Neural cell (in vitro differentiated cells): ENCODE measurements at regions not wholly inside any gene's neighbourhood (a gene's known extent, or its start where the extent isn't known, plus 50 kb on each side); places are given as distances from the start of the nearest gene placed in this dataset.

Source experiments
- H2AFZ ChIP-seq: fragments of 200-600, 300-800 bp; sonication (generic), shearing (Covaris generic); 2 replicates; pipeline ENCODE4 v1.6.0; 2014; ENCODE audit warnings: low read depth, mild to moderate bottlenecking, antibody characterized with exemption, low read length, moderate library complexity
- H3F3A ChIP-seq: fragments of 200-600 bp; shearing (Covaris generic); 2 replicates; pipeline ENCODE4 v1.6.1; 2016; ENCODE audit warnings: mild to moderate bottlenecking, moderate library complexity, mixed read lengths, antibody characterized with exemption, low read length; ENCODE audit not compliant: insufficient read depth, poor library complexity, severe bottlenecking
- H3K27ac ChIP-seq: fragments of 200-600, 300-800 bp; sonication (generic), shearing (Covaris generic); 2 replicates; pipeline ENCODE4 v1.5.1; 2014; ENCODE audit warnings: mild to moderate bottlenecking, low read length, moderate library complexity
- H3K27me3 ChIP-seq: fragments of 300-800, 200-600 bp; sonication (generic), shearing (Covaris generic); 2 replicates; pipeline ENCODE4 v1.6.0; 2014; ENCODE audit warnings: mild to moderate bottlenecking, low read depth, low read length, moderate library complexity; ENCODE audit not compliant: insufficient read depth
- H3K36me3 ChIP-seq: fragments of 300-800, 200-600 bp; sonication (generic), shearing (Covaris generic); 2 replicates; pipeline ENCODE4 v1.5.1; 2014; ENCODE audit warnings: mild to moderate bottlenecking, antibody characterized with exemption, low read length, moderate library complexity; ENCODE audit not compliant: insufficient read depth
- H3K4me2 ChIP-seq: fragments of 300-800, 200-600 bp; sonication (generic), shearing (Covaris generic); 2 replicates; pipeline ENCODE4 v1.6.0; 2014; ENCODE audit warnings: mild to moderate bottlenecking, low read length
- H3K4me3 ChIP-seq: fragments of 300-800, 200-600 bp; sonication (generic), shearing (Covaris generic); 2 replicates; pipeline ENCODE4 v1.5.1; 2014; ENCODE audit warnings: mild to moderate bottlenecking, low read length, moderate library complexity
- H3K79me2 ChIP-seq: fragments of 200-600 bp; shearing (Covaris generic); replicated peaks from 2 replicates; pipeline ENCODE4 v1.6.0; 2014; ENCODE audit warnings: mild to moderate bottlenecking, low read length, moderate library complexity; ENCODE audit not compliant: insufficient read depth
- H3K9ac ChIP-seq: fragments of 300-800, 200-600 bp; sonication (generic), shearing (Covaris generic); 2 replicates; pipeline ENCODE4 v1.6.1; 2016; ENCODE audit warnings: mild to moderate bottlenecking, low read length, mixed read lengths
- H3K9me2 ChIP-seq: fragments of 200-600 bp; shearing (Covaris generic); 2 replicates; pipeline ENCODE4 v1.6.1; 2016; ENCODE audit warnings: mild to moderate bottlenecking, low read length, mixed read lengths; ENCODE audit not compliant: insufficient read depth
- H3K9me3 ChIP-seq: fragments of 200-600, 300-800 bp; sonication (generic), shearing (Covaris generic); 2 replicates; pipeline ENCODE4 v1.6.1; 2016; ENCODE audit warnings: mild to moderate bottlenecking, mixed run types, low read length, moderate library complexity, mixed read lengths
- H4K20me1 ChIP-seq: fragments of 200-600 bp; shearing (Covaris generic); 2 replicates; pipeline ENCODE4 v1.6.1; 2016; ENCODE audit warnings: mild to moderate bottlenecking, mixed run types; ENCODE audit not compliant: insufficient read depth
- EP300 ChIP-seq: fragments of 450-650 bp; conservative IDR thresholded peaks from 2 replicates; pipeline ENCODE4 v1.6.1; 2014; ENCODE audit warnings: antibody characterized with exemption, mild to moderate bottlenecking, moderate library complexity; ENCODE audit not compliant: poor library complexity, severe bottlenecking
- EZH2 ChIP-seq: fragments of 200-600, 300-800 bp; shearing (Covaris generic), sonication (generic); IDR thresholded peaks from 2 replicates; pipeline ENCODE4 v1.6.1; 2014; ENCODE audit warnings: antibody characterized with exemption, low read length, borderline replicate concordance, mild to moderate bottlenecking; ENCODE audit not compliant: insufficient read depth, poor library complexity, severe bottlenecking
- MXI1 ChIP-seq: fragments of 450-650 bp; conservative IDR thresholded peaks from 2 replicates; pipeline ENCODE4 v1.6.1; 2014; ENCODE audit warnings: antibody characterized with exemption, mild to moderate bottlenecking; ENCODE audit not compliant: poor library complexity, severe bottlenecking
- POLR2AphosphoS5 ChIP-seq: IDR thresholded peaks from 2 replicates; pipeline ENCODE4 v1.6.1; 2012
- RAD21 ChIP-seq: fragments of 450-650 bp; conservative IDR thresholded peaks from 2 replicates; pipeline ENCODE4 v1.6.1; 2014; ENCODE audit warnings: antibody characterized with exemption, mild to moderate bottlenecking, moderate library complexity
- SMC3 ChIP-seq: fragments of 450-650 bp; conservative IDR thresholded peaks from 2 replicates; pipeline ENCODE4 v1.6.1; 2014; ENCODE audit warnings: antibody characterized with exemption, mild to moderate bottlenecking, moderate library complexity; ENCODE audit not compliant: poor library complexity
- TAF1 ChIP-seq: IDR thresholded peaks from 2 replicates; pipeline ENCODE4 v1.6.1; 2012; ENCODE audit warnings: low read depth
- TF ChIP-seq, protein P1 (sequence below): IDR thresholded peaks from 2 replicates; pipeline ENCODE4 v1.6.1; 2012; ENCODE audit warnings: borderline replicate concordance
- TF ChIP-seq, protein P2 (sequence below): fragments of 450-650 bp; IDR thresholded peaks from 2 replicates; pipeline ENCODE4 v1.5.1; 2014; ENCODE audit warnings: antibody characterized with exemption, mild to moderate bottlenecking, moderate library complexity; ENCODE audit not compliant: poor library complexity, severe bottlenecking

DNA sequence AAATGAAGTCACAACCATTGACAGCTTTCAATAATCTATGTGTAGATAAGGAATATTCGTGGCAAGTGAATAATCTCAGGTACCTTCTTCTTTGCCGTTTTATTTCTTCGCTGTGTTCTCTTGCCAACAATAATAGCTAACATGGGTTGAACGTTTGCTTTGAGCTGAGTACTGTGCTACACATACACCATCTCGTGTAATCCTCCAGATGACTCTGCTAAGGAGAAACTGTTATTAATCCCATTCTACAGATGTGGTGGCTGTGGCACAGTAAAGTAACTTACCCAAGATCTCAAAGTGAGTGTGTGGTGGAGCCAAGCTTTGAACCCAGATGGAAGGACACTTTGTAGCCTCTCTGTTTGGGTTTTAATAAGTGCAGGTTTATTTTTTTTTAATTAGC lies 179.7 kb downstream of the C9orf152 start:
- Histone ChIP-seq H3K79me2 (no peaks in the 10 kb centered on the region), H3K4me2 (no peak overlapping the region), H3K27ac (no peak overlapping the region), H3K27me3 (no peaks in the 10 kb centered on the region), H3K36me3 (no peaks in the 10 kb centered on the region), H4K20me1 (no peaks in the 10 kb centered on the region), H3K4me3 (no peak overlapping the region), H3K9me2 (no peaks in the 10 kb centered on the region), H3K9ac (no peak overlapping the region), H2AFZ (no peak overlapping the region), H3K9me3 (no peaks in the 10 kb centered on the region), H3F3A (no peaks in the 10 kb centered on the region)
- TF ChIP-seq EP300: no peak
- TF ChIP-seq, protein P1, sequence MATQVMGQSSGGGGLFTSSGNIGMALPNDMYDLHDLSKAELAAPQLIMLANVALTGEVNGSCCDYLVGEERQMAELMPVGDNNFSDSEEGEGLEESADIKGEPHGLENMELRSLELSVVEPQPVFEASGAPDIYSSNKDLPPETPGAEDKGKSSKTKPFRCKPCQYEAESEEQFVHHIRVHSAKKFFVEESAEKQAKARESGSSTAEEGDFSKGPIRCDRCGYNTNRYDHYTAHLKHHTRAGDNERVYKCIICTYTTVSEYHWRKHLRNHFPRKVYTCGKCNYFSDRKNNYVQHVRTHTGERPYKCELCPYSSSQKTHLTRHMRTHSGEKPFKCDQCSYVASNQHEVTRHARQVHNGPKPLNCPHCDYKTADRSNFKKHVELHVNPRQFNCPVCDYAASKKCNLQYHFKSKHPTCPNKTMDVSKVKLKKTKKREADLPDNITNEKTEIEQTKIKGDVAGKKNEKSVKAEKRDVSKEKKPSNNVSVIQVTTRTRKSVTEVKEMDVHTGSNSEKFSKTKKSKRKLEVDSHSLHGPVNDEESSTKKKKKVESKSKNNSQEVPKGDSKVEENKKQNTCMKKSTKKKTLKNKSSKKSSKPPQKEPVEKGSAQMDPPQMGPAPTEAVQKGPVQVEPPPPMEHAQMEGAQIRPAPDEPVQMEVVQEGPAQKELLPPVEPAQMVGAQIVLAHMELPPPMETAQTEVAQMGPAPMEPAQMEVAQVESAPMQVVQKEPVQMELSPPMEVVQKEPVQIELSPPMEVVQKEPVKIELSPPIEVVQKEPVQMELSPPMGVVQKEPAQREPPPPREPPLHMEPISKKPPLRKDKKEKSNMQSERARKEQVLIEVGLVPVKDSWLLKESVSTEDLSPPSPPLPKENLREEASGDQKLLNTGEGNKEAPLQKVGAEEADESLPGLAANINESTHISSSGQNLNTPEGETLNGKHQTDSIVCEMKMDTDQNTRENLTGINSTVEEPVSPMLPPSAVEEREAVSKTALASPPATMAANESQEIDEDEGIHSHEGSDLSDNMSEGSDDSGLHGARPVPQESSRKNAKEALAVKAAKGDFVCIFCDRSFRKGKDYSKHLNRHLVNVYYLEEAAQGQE: no peak
- TF ChIP-seq, protein P2, sequence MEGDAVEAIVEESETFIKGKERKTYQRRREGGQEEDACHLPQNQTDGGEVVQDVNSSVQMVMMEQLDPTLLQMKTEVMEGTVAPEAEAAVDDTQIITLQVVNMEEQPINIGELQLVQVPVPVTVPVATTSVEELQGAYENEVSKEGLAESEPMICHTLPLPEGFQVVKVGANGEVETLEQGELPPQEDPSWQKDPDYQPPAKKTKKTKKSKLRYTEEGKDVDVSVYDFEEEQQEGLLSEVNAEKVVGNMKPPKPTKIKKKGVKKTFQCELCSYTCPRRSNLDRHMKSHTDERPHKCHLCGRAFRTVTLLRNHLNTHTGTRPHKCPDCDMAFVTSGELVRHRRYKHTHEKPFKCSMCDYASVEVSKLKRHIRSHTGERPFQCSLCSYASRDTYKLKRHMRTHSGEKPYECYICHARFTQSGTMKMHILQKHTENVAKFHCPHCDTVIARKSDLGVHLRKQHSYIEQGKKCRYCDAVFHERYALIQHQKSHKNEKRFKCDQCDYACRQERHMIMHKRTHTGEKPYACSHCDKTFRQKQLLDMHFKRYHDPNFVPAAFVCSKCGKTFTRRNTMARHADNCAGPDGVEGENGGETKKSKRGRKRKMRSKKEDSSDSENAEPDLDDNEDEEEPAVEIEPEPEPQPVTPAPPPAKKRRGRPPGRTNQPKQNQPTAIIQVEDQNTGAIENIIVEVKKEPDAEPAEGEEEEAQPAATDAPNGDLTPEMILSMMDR: no peak

DNA sequence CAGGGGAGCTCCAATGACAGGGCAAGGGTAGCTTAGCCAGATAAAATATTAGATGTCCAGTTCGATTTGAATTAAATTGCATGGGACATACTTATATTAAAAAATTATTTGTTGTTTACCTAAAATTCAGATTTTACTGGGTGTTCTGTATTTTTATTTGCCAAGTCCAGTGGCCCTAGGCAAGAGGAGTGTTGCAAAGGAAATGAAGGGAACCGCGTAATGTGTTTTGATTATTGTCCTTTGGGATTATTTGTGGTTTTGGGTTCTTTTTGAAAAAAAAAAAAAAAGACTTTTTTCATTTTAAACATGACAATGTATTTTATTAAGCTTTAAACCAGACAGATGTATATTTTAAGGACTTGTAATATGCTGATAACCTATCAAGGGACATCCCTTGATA lies 179.3 kb downstream of the C9orf152 start:
- Histone ChIP-seq H3K4me3 (no peak overlapping the region), H2AFZ (no peak overlapping the region), H3K9me3 (no peaks in the 10 kb centered on the region), H3K79me2 (no peaks in the 10 kb centered on the region), H3K9ac (no peak overlapping the region), H3K27me3 (no peaks in the 10 kb centered on the region), H3F3A (no peaks in the 10 kb centered on the region), H4K20me1 (no peaks in the 10 kb centered on the region), H3K4me2 (no peak overlapping the region), H3K27ac (no peak overlapping the region), H3K9me2 (no peaks in the 10 kb centered on the region), H3K36me3 (no peaks in the 10 kb centered on the region)
- no peak for TF ChIP-seq TAF1
- TF ChIP-seq EZH2: no peak
- no peak for TF ChIP-seq POLR2AphosphoS5
- TF ChIP-seq, protein P1: no peak
- no peak for TF ChIP-seq RAD21
- TF ChIP-seq SMC3: no peak
- TF ChIP-seq, protein P2: no peak
- TF ChIP-seq EP300: no peak
- no peak for TF ChIP-seq MXI1
